ENCODE measurements at regions not wholly inside any gene's neighbourhood (a gene's known extent, or its start where the extent isn't known, plus 50 kb on each side); places are given as distances from the start of the nearest gene placed in this dataset.

DNA sequence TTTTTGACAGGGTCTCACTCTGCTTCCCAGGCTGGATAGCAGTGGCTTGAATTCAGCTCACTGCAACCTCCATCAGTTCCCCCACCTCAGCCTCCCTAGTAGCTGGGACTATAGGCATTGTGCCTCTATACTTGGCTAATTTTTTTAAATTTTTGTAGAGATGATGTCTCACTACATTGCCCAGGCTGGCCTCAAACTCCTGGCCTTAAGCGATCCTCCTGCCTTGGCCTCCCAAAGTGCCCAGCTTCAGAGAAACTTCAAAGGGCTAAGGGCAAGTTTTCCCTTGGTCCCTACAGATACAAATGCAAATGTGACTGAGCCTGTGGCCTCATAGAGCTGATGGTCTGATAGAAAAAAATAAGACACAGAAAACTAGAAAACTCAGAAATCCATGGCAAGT is 52.9 kb upstream of the PRRC2C start:
- Histone ChIP-seq H3K4me2 (ENCODE audit: insufficient read depth, low read length) (no peak overlapping the region), H4K20me1 (replicated peaks; ENCODE audit: control insufficient read depth, extremely low read depth, insufficient read depth, low read length) (no peaks in the 10 kb centered on the region), H2AFZ (ENCODE audit: low read depth, low read length) (no peak overlapping the region), H3K27ac (ENCODE audit: insufficient read depth, low read depth, low read length) (no peak overlapping the region), H3K9me1 (replicated peaks; ENCODE audit: control insufficient read depth, extremely low read depth, insufficient read depth, low read length) (no peaks in the 10 kb centered on the region), H3K79me2 (ENCODE audit: control insufficient read depth, insufficient read depth, low read length) (no peaks in the 10 kb centered on the region), H3K36me3 (ENCODE audit: control insufficient read depth in 2 of 2, extremely low read depth in 1 of 2, insufficient read depth in 2 of 2, low read length in 2 of 2) (no peaks in the 10 kb centered on the region), H3K4me1 (ENCODE audit: control insufficient read depth, extremely low read depth, insufficient read depth, low read length) (peaks cover 15% of the 10 kb centered on the region), H3K9ac (replicated peaks; ENCODE audit: extremely low read depth, insufficient read depth, low read length) (no peak overlapping the region), H3K9me3 (replicated peaks; ENCODE audit: control insufficient read depth, insufficient read depth, low read length) (no peaks in the 10 kb centered on the region), H3K27me3 (ENCODE audit: control insufficient read depth in 2 of 2, insufficient read depth in 2 of 2, low read length in 2 of 2) (no peaks in the 10 kb centered on the region), H3K4me3 (replicated peaks in 1 of 3; ENCODE audit: insufficient read depth in 1 of 3, low read depth in 1 of 3, low read length in 3 of 3) (no peak overlapping the region)
- ChIA-PET POLR2A (no interaction called here), CTCF (no interaction called here)
- DNase-seq (ENCODE audit: low read depth, low spot score) (no peak), FAIRE-seq (no peak)
- no TSS peak for BruUV-seq (replicated peaks)
- TF ChIP-seq GATA2 (IDR thresholded peaks at IDR 0.05; ENCODE audit: insufficient read depth, insufficient read length, low read depth, low read length), result no peak
- no peak for TF ChIP-seq FOS (IDR thresholded peaks at IDR 0.05; ENCODE audit: borderline replicate concordance, insufficient read depth, low read length)
- TF ChIP-seq, protein P1, sequence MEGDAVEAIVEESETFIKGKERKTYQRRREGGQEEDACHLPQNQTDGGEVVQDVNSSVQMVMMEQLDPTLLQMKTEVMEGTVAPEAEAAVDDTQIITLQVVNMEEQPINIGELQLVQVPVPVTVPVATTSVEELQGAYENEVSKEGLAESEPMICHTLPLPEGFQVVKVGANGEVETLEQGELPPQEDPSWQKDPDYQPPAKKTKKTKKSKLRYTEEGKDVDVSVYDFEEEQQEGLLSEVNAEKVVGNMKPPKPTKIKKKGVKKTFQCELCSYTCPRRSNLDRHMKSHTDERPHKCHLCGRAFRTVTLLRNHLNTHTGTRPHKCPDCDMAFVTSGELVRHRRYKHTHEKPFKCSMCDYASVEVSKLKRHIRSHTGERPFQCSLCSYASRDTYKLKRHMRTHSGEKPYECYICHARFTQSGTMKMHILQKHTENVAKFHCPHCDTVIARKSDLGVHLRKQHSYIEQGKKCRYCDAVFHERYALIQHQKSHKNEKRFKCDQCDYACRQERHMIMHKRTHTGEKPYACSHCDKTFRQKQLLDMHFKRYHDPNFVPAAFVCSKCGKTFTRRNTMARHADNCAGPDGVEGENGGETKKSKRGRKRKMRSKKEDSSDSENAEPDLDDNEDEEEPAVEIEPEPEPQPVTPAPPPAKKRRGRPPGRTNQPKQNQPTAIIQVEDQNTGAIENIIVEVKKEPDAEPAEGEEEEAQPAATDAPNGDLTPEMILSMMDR (IDR thresholded peaks at IDR 0.05; ENCODE audit: extremely low read depth in 1 of 2, insufficient read depth in 1 of 2, low read depth in 1 of 2, low read length in 2 of 2), result no peak
- TF ChIP-seq MYC (IDR thresholded peaks at IDR 0.05; ENCODE audit: low read depth, low read length), result no peak
- TF ChIP-seq, protein P2, sequence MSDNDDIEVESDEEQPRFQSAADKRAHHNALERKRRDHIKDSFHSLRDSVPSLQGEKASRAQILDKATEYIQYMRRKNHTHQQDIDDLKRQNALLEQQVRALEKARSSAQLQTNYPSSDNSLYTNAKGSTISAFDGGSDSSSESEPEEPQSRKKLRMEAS (IDR thresholded peaks at IDR 0.05; ENCODE audit: insufficient read depth, insufficient read length), result no peak
- TF ChIP-seq JUN (IDR thresholded peaks at IDR 0.05; ENCODE audit: borderline replicate concordance, insufficient read depth, insufficient read length, low read depth), result no peak
- TF ChIP-seq POLR2AphosphoS5 (IDR thresholded peaks at IDR 0.05; ENCODE audit: insufficient read depth, low read depth, low read length), result no peak
- TF ChIP-seq POLR2A (IDR thresholded peaks at IDR 0.05; ENCODE audit: low read depth, low read length), result no peak
- intact Hi-C loops (cut with micrococcal nuclease), result no loop called here
- dilution Hi-C loops (cut with MboI; ENCODE audit: extremely low pct_ligation_motif_present, low sequenced_read_pairs), result no loop called here
